ENCODE measurements at regions not wholly inside any gene's neighbourhood (a gene's known extent, or its start where the extent isn't known, plus 50 kb on each side); places are given as distances from the start of the nearest gene placed in this dataset.

DNA sequence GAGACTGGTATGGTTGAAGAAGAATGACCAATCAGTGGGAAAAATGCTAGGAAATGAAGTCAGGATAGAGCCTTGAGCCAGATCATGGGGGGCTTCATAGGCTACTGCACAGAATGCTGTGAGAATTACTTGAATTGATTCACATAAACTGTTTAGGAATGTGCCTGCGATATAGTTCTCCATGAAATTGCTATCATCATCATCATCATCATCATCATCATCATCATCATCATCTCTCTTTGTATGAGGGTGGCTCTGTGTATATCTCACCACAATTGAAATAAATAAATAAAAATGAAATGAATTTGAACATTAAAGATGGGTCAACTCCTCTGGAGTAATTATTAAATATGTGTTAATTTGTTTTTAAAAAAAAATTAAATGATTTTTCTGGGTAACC, 148.6 kb upstream of the LEF1 start:
- TF ChIP-seq CTCF (IDR thresholded peaks at IDR 0.05) = no peak
- no peak for TF ChIP-seq POLR2A (IDR thresholded peaks at IDR 0.05)

Measured in testis (tissue), 2 donors.